ENCODE measurements at regions not wholly inside any gene's neighbourhood (a gene's known extent, or its start where the extent isn't known, plus 50 kb on each side); places are given as distances from the start of the nearest gene placed in this dataset.

DNA sequence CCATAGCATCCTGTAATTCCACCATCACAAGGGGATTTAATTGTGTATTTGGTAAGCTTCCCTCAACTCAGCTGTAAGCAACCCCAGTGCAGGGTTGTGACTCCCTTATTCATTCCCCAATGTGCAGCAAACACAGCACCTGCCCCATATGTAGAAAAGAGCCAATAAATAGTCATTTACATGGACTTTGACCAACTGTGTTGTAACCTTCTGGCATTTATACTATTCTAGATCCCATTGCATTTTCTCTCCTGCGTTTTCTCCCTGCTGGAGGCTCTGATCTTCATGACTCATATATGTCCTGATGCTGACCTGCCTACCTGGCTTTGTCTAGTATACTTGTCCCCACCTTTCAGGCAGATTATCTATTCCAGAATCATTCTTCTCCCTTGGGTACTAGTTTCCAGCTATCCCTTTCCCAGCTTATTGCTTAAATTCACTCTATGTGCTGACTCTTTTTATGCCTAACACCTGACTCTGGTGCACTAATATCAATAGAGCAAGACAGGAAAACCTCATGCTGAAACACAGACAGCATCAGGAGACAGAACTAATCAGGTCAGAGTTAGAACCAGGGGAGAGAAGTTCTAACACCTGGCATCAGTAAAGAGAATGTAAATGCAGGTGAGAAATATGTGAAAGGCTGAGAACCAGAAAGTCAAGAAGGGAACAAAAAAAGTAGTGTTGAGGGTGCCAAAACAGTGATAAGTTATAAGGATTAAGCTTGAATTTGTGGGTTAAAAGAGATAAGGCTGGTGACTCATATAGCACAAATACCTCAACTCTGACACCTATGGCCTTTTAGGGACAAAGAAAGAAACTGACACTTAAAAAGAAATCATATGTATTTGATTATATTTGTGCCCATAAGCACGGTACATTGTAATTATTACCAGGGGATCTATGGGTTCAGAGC, 402.7 kb downstream of the IPMK start:
- Mint-ChIP-seq H3K27ac (no peak overlapping the region), H3K9me3 (peaks cover 4% of the 10 kb centered on the region), H3K4me3 (no peak overlapping the region), H3K27me3 (no peaks in the 10 kb centered on the region), H3K36me3 (ENCODE audit: low read depth) (no peaks in the 10 kb centered on the region), H3K4me1 (ENCODE audit: low read depth) (no peaks in the 10 kb centered on the region)
- TF ChIP-seq, protein P1, sequence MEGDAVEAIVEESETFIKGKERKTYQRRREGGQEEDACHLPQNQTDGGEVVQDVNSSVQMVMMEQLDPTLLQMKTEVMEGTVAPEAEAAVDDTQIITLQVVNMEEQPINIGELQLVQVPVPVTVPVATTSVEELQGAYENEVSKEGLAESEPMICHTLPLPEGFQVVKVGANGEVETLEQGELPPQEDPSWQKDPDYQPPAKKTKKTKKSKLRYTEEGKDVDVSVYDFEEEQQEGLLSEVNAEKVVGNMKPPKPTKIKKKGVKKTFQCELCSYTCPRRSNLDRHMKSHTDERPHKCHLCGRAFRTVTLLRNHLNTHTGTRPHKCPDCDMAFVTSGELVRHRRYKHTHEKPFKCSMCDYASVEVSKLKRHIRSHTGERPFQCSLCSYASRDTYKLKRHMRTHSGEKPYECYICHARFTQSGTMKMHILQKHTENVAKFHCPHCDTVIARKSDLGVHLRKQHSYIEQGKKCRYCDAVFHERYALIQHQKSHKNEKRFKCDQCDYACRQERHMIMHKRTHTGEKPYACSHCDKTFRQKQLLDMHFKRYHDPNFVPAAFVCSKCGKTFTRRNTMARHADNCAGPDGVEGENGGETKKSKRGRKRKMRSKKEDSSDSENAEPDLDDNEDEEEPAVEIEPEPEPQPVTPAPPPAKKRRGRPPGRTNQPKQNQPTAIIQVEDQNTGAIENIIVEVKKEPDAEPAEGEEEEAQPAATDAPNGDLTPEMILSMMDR (IDR thresholded peaks at IDR 0.05), result no peak
- POLR2A ChIA-PET, result no interaction called here
- intact Hi-C loops (cut with micrococcal nuclease), result no loop called here
- DNase-seq, result no peak
- CTCF ChIA-PET, result no interaction called here
- ATAC-seq, result no peak

DNA sequence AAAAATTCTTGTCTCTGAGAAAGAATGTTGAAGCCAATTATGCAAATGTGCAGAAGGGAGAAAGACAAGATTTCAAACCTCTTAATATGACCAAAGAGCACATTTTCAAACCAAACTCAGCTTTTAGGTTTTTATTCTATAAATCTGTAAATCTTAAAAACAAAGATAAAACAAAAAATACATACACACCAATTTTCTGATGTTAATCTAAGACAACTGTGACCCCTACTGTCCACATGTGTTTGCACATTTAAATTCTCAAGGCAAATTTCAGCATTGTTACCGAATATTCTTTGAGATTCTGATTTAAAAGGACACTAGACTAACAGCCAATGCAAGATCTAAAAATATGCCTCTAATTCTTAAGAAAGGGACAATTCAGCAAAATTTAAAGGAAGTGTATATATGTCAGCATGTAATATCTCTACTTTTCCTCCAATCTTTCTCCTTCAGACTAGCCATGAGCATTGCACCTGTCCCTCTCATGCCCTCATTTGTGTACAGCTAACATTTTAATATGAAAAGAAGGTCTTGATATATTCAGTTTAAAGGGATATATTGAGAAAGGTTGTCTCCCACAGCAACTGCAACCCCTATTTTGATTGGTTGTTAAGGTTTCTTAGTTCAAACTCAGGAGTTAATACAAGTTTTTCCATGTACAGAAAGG, 417.9 kb downstream of the IPMK start:
- POLR2A ChIA-PET, result no interaction called here
- no peak overlapping the region for H3K4me3 Mint-ChIP-seq
- intact Hi-C loops (cut with micrococcal nuclease), result no loop called here
- TF ChIP-seq, protein P1 (IDR thresholded peaks at IDR 0.05), result no peak
- DNase-seq (no peak), ATAC-seq (no peak)
- CTCF ChIA-PET, result no interaction called here
- no peak overlapping the region for H3K27ac Mint-ChIP-seq
- no peaks in the 10 kb centered on the region for H3K36me3 Mint-ChIP-seq (ENCODE audit: low read depth)
- no peaks in the 10 kb centered on the region for H3K4me1 Mint-ChIP-seq (ENCODE audit: low read depth)
- no peaks in the 10 kb centered on the region for H3K27me3 Mint-ChIP-seq
- H3K9me3 Mint-ChIP-seq, result no peaks in the 10 kb centered on the region

DNA sequence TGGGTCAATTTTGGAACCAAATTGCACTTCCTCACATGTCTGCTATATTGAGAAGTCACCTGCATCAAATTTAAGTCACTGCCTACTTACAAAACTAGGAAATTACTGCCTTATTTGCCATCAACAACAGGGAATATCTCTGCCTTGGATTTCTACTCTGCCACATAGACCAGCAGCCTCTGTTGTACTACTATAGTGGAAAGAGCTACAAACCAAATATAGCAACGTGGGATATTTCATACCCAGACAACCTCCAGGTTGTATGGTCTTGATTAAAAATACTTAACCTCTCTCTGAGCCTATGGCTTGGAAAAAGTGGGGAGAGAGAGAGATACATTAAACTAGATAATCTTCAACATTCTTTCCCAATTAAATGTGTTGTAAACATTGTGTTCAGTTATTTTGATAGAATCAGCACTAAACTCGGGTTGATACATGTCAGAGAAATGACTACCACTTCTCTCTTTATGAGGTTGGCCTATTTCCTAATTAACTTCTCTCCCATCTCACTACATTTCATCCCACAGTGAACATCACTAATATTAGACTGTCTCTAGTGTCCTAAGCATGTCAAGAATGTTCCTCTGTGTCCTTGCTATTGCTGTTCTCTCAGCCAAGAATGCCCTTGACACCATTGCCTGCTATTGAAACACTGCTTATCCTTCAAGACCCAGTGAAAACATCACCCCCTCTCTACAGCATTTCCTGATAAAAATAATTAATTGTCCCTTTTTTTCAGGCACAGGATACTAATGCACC, 421.2 kb downstream of the IPMK start:
- ChIA-PET CTCF (no interaction called here), POLR2A (no interaction called here)
- no peak for DNase-seq
- Mint-ChIP-seq H3K27ac (no peak overlapping the region), H3K4me1 (ENCODE audit: low read depth) (no peaks in the 10 kb centered on the region), H3K9me3 (no peaks in the 10 kb centered on the region), H3K27me3 (no peaks in the 10 kb centered on the region), H3K4me3 (no peak overlapping the region), H3K36me3 (ENCODE audit: low read depth) (no peaks in the 10 kb centered on the region)
- intact Hi-C loops (cut with micrococcal nuclease), result no loop called here
- no peak for ATAC-seq
- TF ChIP-seq, protein P1 (IDR thresholded peaks at IDR 0.05), result no peak

DNA sequence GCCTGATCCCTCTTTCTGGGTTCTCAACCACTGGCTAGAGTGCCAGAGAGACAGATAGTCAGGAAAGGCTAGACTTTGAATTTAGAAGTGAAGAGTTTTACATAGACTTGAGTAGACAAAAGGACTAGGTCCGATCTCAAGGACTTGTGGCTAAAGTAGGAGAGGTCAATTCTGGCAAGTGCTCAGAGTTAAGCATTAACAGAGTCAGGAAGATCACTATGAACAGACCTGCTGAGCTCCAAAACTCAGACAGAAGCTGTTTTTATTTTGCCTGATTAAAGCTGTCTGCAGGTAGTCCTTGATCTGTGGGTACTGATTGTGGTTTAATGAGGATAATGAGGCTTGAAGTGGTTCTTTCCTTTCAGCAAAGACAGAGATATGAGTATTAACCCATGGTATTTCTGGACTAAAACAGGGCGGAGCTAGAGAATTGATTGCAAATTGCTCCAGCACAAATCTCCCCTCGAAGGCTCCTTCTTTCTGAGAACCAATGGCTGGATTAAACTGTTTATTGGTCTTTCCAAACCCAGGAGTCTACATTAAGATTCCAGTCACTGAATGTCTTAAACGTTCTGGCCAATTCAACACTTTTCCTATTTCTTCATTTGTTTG, 423.2 kb downstream of the IPMK start:
- no peaks in the 10 kb centered on the region for H3K4me1 Mint-ChIP-seq (ENCODE audit: low read depth)
- ATAC-seq (no peak), DNase-seq (no peak)
- TF ChIP-seq, protein P1 (IDR thresholded peaks at IDR 0.05), result no peak
- H3K4me3 Mint-ChIP-seq, result no peak overlapping the region
- no peaks in the 10 kb centered on the region for H3K36me3 Mint-ChIP-seq (ENCODE audit: low read depth)
- H3K27ac Mint-ChIP-seq, result no peak overlapping the region
- intact Hi-C loops (cut with micrococcal nuclease), result no loop called here
- H3K9me3 Mint-ChIP-seq, result peaks cover 8% of the 10 kb centered on the region
- no peaks in the 10 kb centered on the region for H3K27me3 Mint-ChIP-seq
- ChIA-PET POLR2A (no interaction called here), CTCF (no interaction called here)

Measured in activated CD8-positive, alpha-beta T cell treated with anti-CD3 and anti-CD28 coated beads for 36 hours (primary cell).